PC-3 (cell line): ENCODE measurements at regions not wholly inside any gene's neighbourhood (a gene's known extent, or its start where the extent isn't known, plus 50 kb on each side); places are given as distances from the start of the nearest gene placed in this dataset.
A peak's percentile ranks its signal among the peaks of the same experiment; 100 is the strongest.

Source experiments
- EZH2 ChIP-seq: fragments of 300-600 bp; sonication (generic); IDR thresholded peaks from one replicate; pipeline ENCODE4 v1.6.1; 2017; ENCODE audit warnings: antibody characterized with exemption, mild to moderate bottlenecking, low read length; ENCODE audit not compliant: unreplicated experiment
- EZH2phosphoT487 ChIP-seq: fragments of 300-600 bp; sonication (generic); IDR thresholded peaks from 2 replicates; pipeline ENCODE4 v1.6.1; 2018; ENCODE audit warnings: mild to moderate bottlenecking, antibody characterized with exemption, low read length, borderline replicate concordance
- TF ChIP-seq, protein P1 (sequence below): fragments of 300-600 bp; sonication (generic); conservative IDR thresholded peaks from 2 replicates; pipeline ENCODE4 v1.5.1; 2017; ENCODE audit warnings: antibody characterized with exemption, low read depth, mild to moderate bottlenecking, low read length

DNA sequence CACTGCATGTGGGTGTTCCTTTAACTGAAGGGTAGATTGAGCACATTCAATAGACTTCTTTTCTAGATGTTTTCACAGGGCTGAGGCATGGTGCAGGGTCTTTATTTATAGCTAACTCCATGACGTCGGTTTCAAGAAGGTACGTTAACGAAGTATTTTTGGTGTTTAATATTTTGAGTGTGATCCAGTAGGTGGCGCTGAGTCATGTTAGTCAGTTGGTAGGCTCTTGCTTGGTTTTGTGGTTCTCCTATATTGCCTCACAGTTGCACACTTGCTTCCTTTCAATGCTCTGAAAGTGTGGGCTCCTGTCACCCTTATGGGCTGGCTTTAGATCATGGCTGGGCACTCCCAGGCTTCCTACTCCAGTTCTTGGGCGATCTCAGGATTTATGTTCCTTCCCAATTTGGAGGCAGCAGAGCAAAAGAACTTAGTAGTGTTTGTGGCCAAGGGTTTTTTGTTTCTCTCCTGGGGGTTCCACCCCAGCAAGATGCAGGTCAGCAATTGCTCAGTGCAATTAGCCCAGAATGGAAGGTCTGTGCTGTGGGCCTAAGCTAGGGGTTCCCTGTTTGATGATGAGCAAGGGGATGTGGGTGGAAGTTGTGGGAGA is 471.6 kb upstream of the FOXG1 start:
- TF ChIP-seq EZH2phosphoT487 (no peak), EZH2 (no peak)
- TF ChIP-seq, protein P1, sequence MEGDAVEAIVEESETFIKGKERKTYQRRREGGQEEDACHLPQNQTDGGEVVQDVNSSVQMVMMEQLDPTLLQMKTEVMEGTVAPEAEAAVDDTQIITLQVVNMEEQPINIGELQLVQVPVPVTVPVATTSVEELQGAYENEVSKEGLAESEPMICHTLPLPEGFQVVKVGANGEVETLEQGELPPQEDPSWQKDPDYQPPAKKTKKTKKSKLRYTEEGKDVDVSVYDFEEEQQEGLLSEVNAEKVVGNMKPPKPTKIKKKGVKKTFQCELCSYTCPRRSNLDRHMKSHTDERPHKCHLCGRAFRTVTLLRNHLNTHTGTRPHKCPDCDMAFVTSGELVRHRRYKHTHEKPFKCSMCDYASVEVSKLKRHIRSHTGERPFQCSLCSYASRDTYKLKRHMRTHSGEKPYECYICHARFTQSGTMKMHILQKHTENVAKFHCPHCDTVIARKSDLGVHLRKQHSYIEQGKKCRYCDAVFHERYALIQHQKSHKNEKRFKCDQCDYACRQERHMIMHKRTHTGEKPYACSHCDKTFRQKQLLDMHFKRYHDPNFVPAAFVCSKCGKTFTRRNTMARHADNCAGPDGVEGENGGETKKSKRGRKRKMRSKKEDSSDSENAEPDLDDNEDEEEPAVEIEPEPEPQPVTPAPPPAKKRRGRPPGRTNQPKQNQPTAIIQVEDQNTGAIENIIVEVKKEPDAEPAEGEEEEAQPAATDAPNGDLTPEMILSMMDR, result peak; percentile 81
